K562 (cell line): ENCODE measurements at regions not wholly inside any gene's neighbourhood (a gene's known extent, or its start where the extent isn't known, plus 50 kb on each side); places are given as distances from the start of the nearest gene placed in this dataset.

ENCODE experiments used
- ATAC-seq: fragments of 200-7000 bp; cut with Tn5 transposase; 3 replicates; pipeline ENCODE4 v1.9.1; 2020; ENCODE audit warnings: moderate library complexity
- BruUV-seq: library from RNA; stranded (reverse); fragments of 400-500 nt; replicated peaks from 2 replicates; lab custom pipeline; 2021; lab: Mats Ljungman, UMichigan
- CTCF ChIA-PET: fragments of 300-600 bp; formaldehyde crosslinking; extraction: SDS; loops from one replicate; lab custom pipeline; 2021; ENCODE audit warnings: low intra/inter-chr PET ratio; lab: Yijun Ruan, JAX
- POLR2A ChIA-PET: fragments of 300-600, 350-650 bp; sonication (Branson Sonifier 250); formaldehyde crosslinking; extraction: SDS; loops from one replicate; lab custom pipeline; 2021; ENCODE audit warnings: antibody characterized with exemption, inconsistent platforms; lab: Yijun Ruan, JAX
- DNase-seq, 4 experiments: peaks; one replicate each; pipeline versions ENCODE4 v3.0.0 to v3.0.0-alpha.2; 2011 to 2018; ENCODE audit warnings: low spot score in 3 of 4, mixed read lengths in 3 of 4; ENCODE audit errors: extremely low read depth in 1 of 4
- FAIRE-seq: peaks from 2 replicates; lab custom pipeline; 2011; peaks lifted over from hg19 to GRCh38; lab: Jason Lieb, UNC
- H2AFZ ChIP-seq: 2 replicates; pipeline ENCODE4 v1.6.0; 2011; ENCODE audit warnings: low read depth, low read length, control low read depth, inconsistent platforms
- H3K27ac ChIP-seq: fragments of 200-600 bp; 3 replicates; pipeline ENCODE4 v1.8.0; 2011; ENCODE audit warnings: low read depth, mild to moderate bottlenecking, control low read depth, inconsistent platforms, low read length, moderate library complexity, mixed read lengths; ENCODE audit errors: extremely low read depth
- H3K27me3 ChIP-seq, 2 experiments: fragments of 300-600 bp in 1 of 2; 2 replicates in 1 of 2; 3 replicates in 1 of 2; pipeline versions ENCODE4 v1.6.0 to v1.8.0; 2011; ENCODE audit warnings: inconsistent platforms in 2 of 2, low read length in 2 of 2, mild to moderate bottlenecking in 1 of 2, mixed read lengths in 1 of 2, moderate library complexity in 1 of 2; ENCODE audit not compliant: control insufficient read depth in 2 of 2, insufficient read depth in 2 of 2
- H3K36me3 ChIP-seq: fragments of 300-600 bp; 3 replicates; pipeline ENCODE4 v1.8.0; 2011; ENCODE audit warnings: mild to moderate bottlenecking, low read length, inconsistent platforms; ENCODE audit not compliant: control insufficient read depth, insufficient read depth
- H3K4me1 ChIP-seq, 2 experiments: fragments of 200-600 bp in 1 of 2; replicated peaks in 1 of 2; 2 replicates in 1 of 2; 3 replicates in 1 of 2; pipeline versions ENCODE4 v1.5.1 to v1.8.0; 2011; ENCODE audit warnings: inconsistent platforms in 2 of 2, low read length in 2 of 2, mild to moderate bottlenecking in 1 of 2, mixed read lengths in 1 of 2, moderate library complexity in 1 of 2; ENCODE audit not compliant: control insufficient read depth in 2 of 2, insufficient read depth in 2 of 2
- H3K4me2 ChIP-seq: 2 replicates; pipeline ENCODE4 v1.6.1; 2011; ENCODE audit warnings: low read length, control low read depth, inconsistent platforms, mixed read lengths; ENCODE audit not compliant: insufficient read depth
- H3K4me3 ChIP-seq: fragments of 200-600 bp; sonication (generic), shearing (Covaris generic); 2 replicates; pipeline ENCODE4 v1.5.1; 2016; ENCODE audit warnings: control low read depth, inconsistent platforms
- H3K79me2 ChIP-seq: fragments of 200-600 bp; 3 replicates; pipeline ENCODE4 v1.8.0; 2011; ENCODE audit warnings: low read length, inconsistent platforms; ENCODE audit not compliant: control insufficient read depth, insufficient read depth
- H3K9ac ChIP-seq, 2 experiments: 2 replicates each; pipeline versions ENCODE4 v1.6.0 to v1.6.1; 2011; ENCODE audit warnings: low read depth in 2 of 2, low read length in 2 of 2, control low read depth in 1 of 2, inconsistent platforms in 1 of 2, mild to moderate bottlenecking in 1 of 2, mixed read lengths in 1 of 2; ENCODE audit not compliant: insufficient read depth in 1 of 2
- H3K9me1 ChIP-seq: one replicate; pipeline ENCODE4 v1.6.0; 2011; ENCODE audit warnings: inconsistent platforms, mild to moderate bottlenecking, low read length, moderate library complexity; ENCODE audit not compliant: control insufficient read depth, insufficient read depth
- H3K9me3 ChIP-seq: replicated peaks from 2 replicates; pipeline ENCODE4 v1.5.1; 2011; ENCODE audit warnings: low read depth, low read length, inconsistent platforms; ENCODE audit not compliant: control insufficient read depth, insufficient read depth
- H4K20me1 ChIP-seq: replicated peaks from 2 replicates; pipeline ENCODE4 v1.6.1; 2011; ENCODE audit warnings: low read length, inconsistent platforms, mixed read lengths; ENCODE audit not compliant: control insufficient read depth, insufficient read depth
- GMEB1 ChIP-seq: fragments of 250-450 bp; sonication (Bioruptor Pico); IDR thresholded peaks from 2 replicates; pipeline ENCODE4 v1.4.0; 2020; ENCODE audit warnings: mild to moderate bottlenecking
- GTF2F1 ChIP-seq: IDR thresholded peaks from 2 replicates; pipeline ENCODE4 v1.6.1; 2011; ENCODE audit warnings: low read depth, low read length, improper control_type of control experiment
- HOMEZ ChIP-seq: fragments of 250-450 bp; sonication (Bioruptor Pico); IDR thresholded peaks from 2 replicates; pipeline ENCODE4 v1.4.0; 2020; ENCODE audit warnings: mild to moderate bottlenecking, moderate library complexity
- HSF4 ChIP-seq: fragments of 250-450 bp; sonication (Bioruptor Pico); IDR thresholded peaks from 2 replicates; pipeline ENCODE4 v2.1.2; 2022; ENCODE audit warnings: mild to moderate bottlenecking, moderate library complexity, borderline replicate concordance
- MNT ChIP-seq, 2 experiments: fragments of 450-650 bp; conservative IDR thresholded peaks; 2 replicates each; pipeline ENCODE4 v1.6.1; 2017; ENCODE audit warnings: mild to moderate bottlenecking in 2 of 2, moderate library complexity in 2 of 2
- RFX1 ChIP-seq: fragments of 450-650 bp; IDR thresholded peaks from 2 replicates; pipeline ENCODE4 v1.6.1; 2016; ENCODE audit warnings: mild to moderate bottlenecking, moderate library complexity
- SRF ChIP-seq, 2 experiments: fragments of 250-450, 450-650 bp in 1 of 2; sonication (Bioruptor Pico) in 1 of 2; sonication (generic) in 1 of 2; formaldehyde crosslinking; IDR thresholded peaks; 2 replicates each; pipeline versions ENCODE4 v1.5.0 to v1.5.1; 2020 to 2022; ENCODE audit warnings: mild to moderate bottlenecking in 1 of 2, missing genetic modification reagents in 1 of 2
- TEAD1 ChIP-seq, 2 experiments: fragments of 450-650 bp in 1 of 2; sonication (generic) in 1 of 2; formaldehyde crosslinking; IDR thresholded peaks; 2 replicates each; pipeline versions ENCODE4 v1.4.0 to v1.8.0; 2020 to 2022; ENCODE audit warnings: mild to moderate bottlenecking in 2 of 2, missing genetic modification reagents in 1 of 2
- ZBTB49 ChIP-seq: sonication (generic); formaldehyde crosslinking; IDR thresholded peaks from 2 replicates; pipeline ENCODE4 v1.8.0; 2022; ENCODE audit warnings: missing genetic modification reagents, mild to moderate bottlenecking, borderline replicate concordance
- ZNF134 ChIP-seq: fragments of 250-450 bp; sonication (Bioruptor Pico); conservative IDR thresholded peaks from 2 replicates; pipeline ENCODE4 v1.4.0; 2020
- WGBS: fragments of 100-300 bp; shearing (Covaris generic); methylation state at CpG from one replicate; pipeline ENCODE4 v1.1.6; 2016; ENCODE audit warnings: low coverage, mixed read lengths; ENCODE audit not compliant: insufficient coverage; ENCODE audit errors: missing lambda C conversion rate; 5-methylcytosine and 5-hydroxymethylcytosine counted together
- in situ Hi-C: fragments of 300-500 bp; cut with MboI; formaldehyde crosslinking; loops from 4 replicates; pipeline ENCODE4 v1.15.0; 2018; ENCODE audit warnings: inconsistent platforms, mixed read lengths
- intact Hi-C: fragments of 100-400 bp; cut with micrococcal nuclease; formaldehyde crosslinking; loops from 2 replicates; pipeline ENCODE4 v1.14.2; 2022
- TF ChIP-seq, protein P1 (sequence below): sonication (generic); formaldehyde crosslinking; IDR thresholded peaks from 2 replicates; pipeline ENCODE4 v1.8.0; 2023; ENCODE audit warnings: mild to moderate bottlenecking, missing genetic modification reagents

- Histone ChIP-seq H3K9ac (no peak overlapping the region), H3K9me3 (no peaks in the 10 kb centered on the region; the same call in 1 of the 2 replicates), H3K4me3 (no peak overlapping the region), H2AFZ (no peak overlapping the region), H3K79me2 (no peaks in the 10 kb centered on the region), H3K9me1 (no peaks in the 10 kb centered on the region), H3K36me3 (no peaks in the 10 kb centered on the region), H3K4me1 (no peaks in the 10 kb centered on the region), H3K27me3 (no peaks in the 10 kb centered on the region), H3K27ac (no peak overlapping the region), H4K20me1 (no peaks in the 10 kb centered on the region), H3K4me2 (no peak overlapping the region)
- 0% methylated on average over 1 of the region's 1 CpG for WGBS
- DNase-seq (no peak), ATAC-seq (no peak), FAIRE-seq (no peak)
- intact Hi-C loops (no loop called here), in situ Hi-C loops (no loop called here)
- no TSS peak for BruUV-seq
- ChIA-PET CTCF (no interaction called here), POLR2A (no interaction called here)
- TF ChIP-seq ZBTB49 (CRISPR knock-in tag), result no peak
- TF ChIP-seq GMEB1, result no peak
- no peak for TF ChIP-seq SRF (CRISPR knock-in tag; IDR thresholded peaks at IDR 0.05)
- no peak for TF ChIP-seq RFX1
- TF ChIP-seq MNT (conservative IDR thresholded peaks at IDR 0.05), result no peak
- TF ChIP-seq ZNF134 (CRISPR knock-in tag), result no peak
- no peak for TF ChIP-seq HOMEZ (CRISPR knock-in tag)
- no peak for TF ChIP-seq TEAD1 (CRISPR knock-in tag; IDR thresholded peaks at IDR 0.05)
- no peak for TF ChIP-seq HSF4 (CRISPR knock-in tag)
- TF ChIP-seq, protein P1, sequence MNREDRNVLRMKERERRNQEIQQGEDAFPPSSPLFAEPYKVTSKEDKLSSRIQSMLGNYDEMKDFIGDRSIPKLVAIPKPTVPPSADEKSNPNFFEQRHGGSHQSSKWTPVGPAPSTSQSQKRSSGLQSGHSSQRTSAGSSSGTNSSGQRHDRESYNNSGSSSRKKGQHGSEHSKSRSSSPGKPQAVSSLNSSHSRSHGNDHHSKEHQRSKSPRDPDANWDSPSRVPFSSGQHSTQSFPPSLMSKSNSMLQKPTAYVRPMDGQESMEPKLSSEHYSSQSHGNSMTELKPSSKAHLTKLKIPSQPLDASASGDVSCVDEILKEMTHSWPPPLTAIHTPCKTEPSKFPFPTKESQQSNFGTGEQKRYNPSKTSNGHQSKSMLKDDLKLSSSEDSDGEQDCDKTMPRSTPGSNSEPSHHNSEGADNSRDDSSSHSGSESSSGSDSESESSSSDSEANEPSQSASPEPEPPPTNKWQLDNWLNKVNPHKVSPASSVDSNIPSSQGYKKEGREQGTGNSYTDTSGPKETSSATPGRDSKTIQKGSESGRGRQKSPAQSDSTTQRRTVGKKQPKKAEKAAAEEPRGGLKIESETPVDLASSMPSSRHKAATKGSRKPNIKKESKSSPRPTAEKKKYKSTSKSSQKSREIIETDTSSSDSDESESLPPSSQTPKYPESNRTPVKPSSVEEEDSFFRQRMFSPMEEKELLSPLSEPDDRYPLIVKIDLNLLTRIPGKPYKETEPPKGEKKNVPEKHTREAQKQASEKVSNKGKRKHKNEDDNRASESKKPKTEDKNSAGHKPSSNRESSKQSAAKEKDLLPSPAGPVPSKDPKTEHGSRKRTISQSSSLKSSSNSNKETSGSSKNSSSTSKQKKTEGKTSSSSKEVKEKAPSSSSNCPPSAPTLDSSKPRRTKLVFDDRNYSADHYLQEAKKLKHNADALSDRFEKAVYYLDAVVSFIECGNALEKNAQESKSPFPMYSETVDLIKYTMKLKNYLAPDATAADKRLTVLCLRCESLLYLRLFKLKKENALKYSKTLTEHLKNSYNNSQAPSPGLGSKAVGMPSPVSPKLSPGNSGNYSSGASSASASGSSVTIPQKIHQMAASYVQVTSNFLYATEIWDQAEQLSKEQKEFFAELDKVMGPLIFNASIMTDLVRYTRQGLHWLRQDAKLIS (CRISPR knock-in tag), result no peak
- TF ChIP-seq GTF2F1, result no peak
Measured at GRCh38 chr5:4653475-4653874, 486.7 kb upstream of the ADAMTS16 start.
